GM23248 (cell line): ENCODE measurements at regions not wholly inside any gene's neighbourhood (a gene's known extent, or its start where the extent isn't known, plus 50 kb on each side); places are given as distances from the start of the nearest gene placed in this dataset.

ENCODE experiments used
- EZH2 ChIP-seq: fragments of 200-600 bp; sonication (generic); IDR thresholded peaks from 2 replicates; pipeline ENCODE4 v1.6.1; 2018; ENCODE audit warnings: antibody characterized with exemption, mild to moderate bottlenecking; ENCODE audit not compliant: insufficient read depth, poor library complexity, severe bottlenecking
- EZH2phosphoT487 ChIP-seq: fragments of 200-600 bp; sonication (generic); IDR thresholded peaks from 2 replicates; pipeline ENCODE4 v1.6.1; 2018; ENCODE audit warnings: antibody characterized with exemption, moderate library complexity, mild to moderate bottlenecking, low read depth; ENCODE audit not compliant: insufficient read depth

DNA sequence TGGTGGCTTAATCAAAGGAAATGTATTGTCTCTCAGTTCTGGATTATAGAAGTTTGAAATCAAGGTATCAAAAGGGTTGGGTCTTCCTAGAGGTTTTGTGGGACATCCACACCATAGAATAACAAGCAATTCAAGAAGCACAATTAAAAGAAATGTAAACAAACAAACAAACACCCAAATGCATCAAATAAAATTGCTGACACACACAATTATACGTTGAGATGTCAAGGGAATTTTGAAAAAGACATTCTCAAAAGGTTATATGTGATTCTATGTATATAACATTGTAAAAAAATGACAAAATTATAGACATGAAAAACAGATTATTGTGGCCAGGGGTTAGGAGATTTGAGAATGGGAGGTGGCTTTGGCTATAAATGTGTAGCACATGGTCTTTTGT lies 250.7 kb upstream of the AGA start:
- TF ChIP-seq EZH2 (no peak), EZH2phosphoT487 (no peak)
